B cell (primary cell): ENCODE measurements at regions not wholly inside any gene's neighbourhood (a gene's known extent, or its start where the extent isn't known, plus 50 kb on each side); places are given as distances from the start of the nearest gene placed in this dataset.

ENCODE experiments used
- ATAC-seq: fragments of 200-7000 bp; cut with Tn5 transposase; one replicate; pipeline ENCODE4 v1.10.0; 2021; ENCODE audit warnings: low read depth, mild to moderate bottlenecking, moderate number of reproducible peaks, moderate library complexity
- CTCF ChIA-PET: fragments of 350-600 bp; sonication (Branson Sonifier 250); formaldehyde crosslinking; loops from one replicate; lab custom pipeline; 2021; ENCODE audit warnings: antibody characterized with exemption, inconsistent platforms; lab: Charles Lee
- POLR2A ChIA-PET: fragments of 350-600 bp; sonication (Branson Sonifier 250); formaldehyde crosslinking; loops from one replicate; lab custom pipeline; 2021; ENCODE audit warnings: antibody characterized with exemption; lab: Charles Lee
- DNase-seq: peaks from one replicate; pipeline ENCODE4 v3.0.0; 2013
- H2AFZ ChIP-seq: 2 replicates; pipeline ENCODE4 v1.6.1; 2012; ENCODE audit warnings: mild to moderate bottlenecking, low read depth, low read length; ENCODE audit not compliant: insufficient read depth, poor library complexity, severe bottlenecking
- H3K27ac ChIP-seq, 2 donors: 1 replicate in 1 of 2; 2 replicates in 1 of 2; pipeline ENCODE4 v1.5.1; 2012 to 2013; ENCODE audit warnings: low read length in 2 of 2, mild to moderate bottlenecking in 2 of 2, moderate library complexity in 1 of 2
- H3K27me3 ChIP-seq, 4 experiments: fragments of 200-600 bp in 1 of 4; sonication (generic) in 1 of 4; replicated peaks in 1 of 4; 1 replicate in 2 of 4; 2 replicates in 2 of 4; pipeline versions ENCODE4 v1.6.1 to v1.7.0; 2013 to 2016; ENCODE audit warnings: low read length in 3 of 4, mild to moderate bottlenecking in 2 of 4, mixed read lengths in 1 of 4, moderate library complexity in 1 of 4; ENCODE audit not compliant: insufficient read depth in 4 of 4, control insufficient read depth in 3 of 4; ENCODE audit errors: control extremely low read depth in 1 of 4
- H3K36me3 ChIP-seq, 2 experiments: replicated peaks in 1 of 2; 1 replicate in 1 of 2; 2 replicates in 1 of 2; pipeline versions ENCODE4 v1.6.1 to v1.7.1; 2013; ENCODE audit warnings: low read length in 1 of 2; ENCODE audit not compliant: insufficient read depth in 2 of 2, control insufficient read depth in 1 of 2; ENCODE audit errors: control extremely low read depth in 1 of 2, extremely low read depth in 1 of 2
- H3K4me1 ChIP-seq, 2 donors: fragments of 200-600 bp in 1 of 2; sonication (generic) in 1 of 2; 1 replicate in 1 of 2; 2 replicates in 1 of 2; pipeline versions ENCODE4 v1.5.1 to v1.6.1; 2013 to 2017; ENCODE audit warnings: low read length in 2 of 2; ENCODE audit not compliant: control insufficient read depth in 2 of 2, insufficient read depth in 2 of 2
- H3K4me2 ChIP-seq: replicated peaks from 2 replicates; pipeline ENCODE3; 2012; ENCODE audit warnings: mild to moderate bottlenecking, low read depth, low read length; ENCODE audit not compliant: poor library complexity, severe bottlenecking
- H3K4me3 ChIP-seq, 5 experiments: fragments of 200-600 bp in 1 of 5; sonication (generic) in 1 of 5; 1 replicate in 3 of 5; 2 replicates in 2 of 5; pipeline versions ENCODE4 v1.5.1 to v1.7.0; 2011 to 2016; ENCODE audit warnings: low read length in 4 of 5, mild to moderate bottlenecking in 4 of 5, low read depth in 2 of 5, control low read depth in 1 of 5, moderate library complexity in 1 of 5; ENCODE audit not compliant: insufficient read depth in 1 of 5; ENCODE audit errors: control extremely low read depth in 1 of 5, extremely low read depth in 1 of 5
- H3K79me2 ChIP-seq: fragments of 200-600 bp; sonication (generic); one replicate; pipeline ENCODE4 v1.6.0; 2016; ENCODE audit warnings: low read length; ENCODE audit not compliant: control insufficient read depth, insufficient read depth
- H3K9ac ChIP-seq: fragments of 200-600 bp; sonication (generic); 2 replicates; pipeline ENCODE4 v1.6.1; 2017; ENCODE audit warnings: mild to moderate bottlenecking, low read length, moderate library complexity
- H3K9me3 ChIP-seq, 3 donors: one replicate each; pipeline versions ENCODE4 v1.6.1 to v1.7.1; 2013; ENCODE audit warnings: low read length in 2 of 3; ENCODE audit not compliant: control insufficient read depth in 2 of 3, insufficient read depth in 1 of 3; ENCODE audit errors: control extremely low read depth in 1 of 3
- H4K20me1 ChIP-seq: 2 replicates; pipeline ENCODE4 v1.6.0; 2012; ENCODE audit warnings: mild to moderate bottlenecking, low read length; ENCODE audit not compliant: insufficient read depth, control insufficient read depth, poor library complexity, severe bottlenecking
- H3K27ac Mint-ChIP-seq: one replicate; pipeline ENCODE4 v1.8.0; 2021; ENCODE audit warnings: mixed read lengths
- H3K27me3 Mint-ChIP-seq: one replicate; pipeline ENCODE4 v1.8.0; 2021; ENCODE audit warnings: mixed read lengths
- H3K4me1 Mint-ChIP-seq: one replicate; pipeline ENCODE4 v1.8.0; 2021; ENCODE audit warnings: mixed read lengths
- H3K4me3 Mint-ChIP-seq: one replicate; pipeline ENCODE4 v1.8.0; 2021; ENCODE audit warnings: mixed read lengths
- H3K9me3 Mint-ChIP-seq: one replicate; pipeline ENCODE4 v1.8.0; 2022; ENCODE audit warnings: mixed read lengths; ENCODE audit not compliant: insufficient read depth
- EZH2 ChIP-seq: IDR thresholded peaks from 2 replicates; pipeline ENCODE4 v1.6.1; 2012; ENCODE audit warnings: borderline replicate concordance, low read depth, mild to moderate bottlenecking, moderate library complexity, low read length; ENCODE audit not compliant: insufficient read depth, poor library complexity, severe bottlenecking
- WGBS: methylation state at CpG from one replicate; pipeline ENCODE4 v1.1.5; 2013; ENCODE audit warnings: missing lambda C conversion rate; ENCODE audit not compliant: insufficient coverage; 5-methylcytosine and 5-hydroxymethylcytosine counted together
- intact Hi-C: fragments of 100-400 bp; cut with micrococcal nuclease; formaldehyde crosslinking; loops from one replicate; pipeline ENCODE4 v1.10.0; 2022
- TF ChIP-seq, protein P1 (sequence below): fragments of 200-600 bp; IDR thresholded peaks from one replicate; pipeline ENCODE4 v1.8.0; 2022; ENCODE audit warnings: antibody characterized with exemption, mild to moderate bottlenecking

DNA sequence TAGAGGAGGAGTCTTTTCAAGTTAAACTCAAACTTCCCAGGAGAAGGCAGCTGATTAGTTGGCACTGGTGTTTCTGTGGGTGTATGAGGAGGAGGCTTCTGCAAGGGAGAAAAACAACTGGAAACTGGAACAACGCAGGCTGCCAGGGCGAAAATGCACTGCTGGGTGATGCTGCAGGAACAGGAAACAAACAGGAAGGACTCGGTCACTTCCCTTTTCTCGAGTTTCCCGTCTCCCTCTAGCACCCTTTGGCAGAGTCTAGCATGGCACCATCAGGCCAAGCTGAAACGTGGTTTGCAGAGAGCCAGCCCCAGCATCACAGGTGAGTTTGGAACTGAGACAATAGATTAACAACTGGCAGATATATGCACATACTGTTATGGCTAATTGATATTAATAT lies 77.5 kb upstream of the CAST start:
- H3K27me3 Mint-ChIP-seq, result peaks cover 41% of the 10 kb centered on the region
- no peak overlapping the region for H3K9ac ChIP-seq
- no peaks in the 10 kb centered on the region for H4K20me1 ChIP-seq
- intact Hi-C loops, result no loop called here
- H3K27ac ChIP-seq, result no peak overlapping the region
- no peaks in the 10 kb centered on the region for H3K9me3 Mint-ChIP-seq
- no peak for TF ChIP-seq EZH2
- TF ChIP-seq, protein P1, sequence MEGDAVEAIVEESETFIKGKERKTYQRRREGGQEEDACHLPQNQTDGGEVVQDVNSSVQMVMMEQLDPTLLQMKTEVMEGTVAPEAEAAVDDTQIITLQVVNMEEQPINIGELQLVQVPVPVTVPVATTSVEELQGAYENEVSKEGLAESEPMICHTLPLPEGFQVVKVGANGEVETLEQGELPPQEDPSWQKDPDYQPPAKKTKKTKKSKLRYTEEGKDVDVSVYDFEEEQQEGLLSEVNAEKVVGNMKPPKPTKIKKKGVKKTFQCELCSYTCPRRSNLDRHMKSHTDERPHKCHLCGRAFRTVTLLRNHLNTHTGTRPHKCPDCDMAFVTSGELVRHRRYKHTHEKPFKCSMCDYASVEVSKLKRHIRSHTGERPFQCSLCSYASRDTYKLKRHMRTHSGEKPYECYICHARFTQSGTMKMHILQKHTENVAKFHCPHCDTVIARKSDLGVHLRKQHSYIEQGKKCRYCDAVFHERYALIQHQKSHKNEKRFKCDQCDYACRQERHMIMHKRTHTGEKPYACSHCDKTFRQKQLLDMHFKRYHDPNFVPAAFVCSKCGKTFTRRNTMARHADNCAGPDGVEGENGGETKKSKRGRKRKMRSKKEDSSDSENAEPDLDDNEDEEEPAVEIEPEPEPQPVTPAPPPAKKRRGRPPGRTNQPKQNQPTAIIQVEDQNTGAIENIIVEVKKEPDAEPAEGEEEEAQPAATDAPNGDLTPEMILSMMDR, result no peak
- H3K36me3 ChIP-seq, result no peaks in the 10 kb centered on the region
- DNase-seq (no peak), ATAC-seq (no peak)
- H3K4me1 Mint-ChIP-seq, result peaks cover 7% of the 10 kb centered on the region
- ChIA-PET POLR2A (no interaction called here), CTCF (no interaction called here)
- peaks cover 0 to 6% (median 4%) of the 10 kb centered on the region in 4 experiments for H3K27me3 ChIP-seq
- WGBS, result 17% methylated on average over 6 of the region's 6 CpGs
- H3K4me3 ChIP-seq, result no peak overlapping the region
- H3K4me1 ChIP-seq, result peaks cover 0 to 5% of the 10 kb centered on the region in 2 donors
- no peak overlapping the region for H3K4me2 ChIP-seq
- no peak overlapping the region for H3K27ac Mint-ChIP-seq
- no peaks in the 10 kb centered on the region for H3K9me3 ChIP-seq
- H2AFZ ChIP-seq, result no peak overlapping the region
- H3K4me3 Mint-ChIP-seq, result no peak overlapping the region
- no peaks in the 10 kb centered on the region for H3K79me2 ChIP-seq

DNA sequence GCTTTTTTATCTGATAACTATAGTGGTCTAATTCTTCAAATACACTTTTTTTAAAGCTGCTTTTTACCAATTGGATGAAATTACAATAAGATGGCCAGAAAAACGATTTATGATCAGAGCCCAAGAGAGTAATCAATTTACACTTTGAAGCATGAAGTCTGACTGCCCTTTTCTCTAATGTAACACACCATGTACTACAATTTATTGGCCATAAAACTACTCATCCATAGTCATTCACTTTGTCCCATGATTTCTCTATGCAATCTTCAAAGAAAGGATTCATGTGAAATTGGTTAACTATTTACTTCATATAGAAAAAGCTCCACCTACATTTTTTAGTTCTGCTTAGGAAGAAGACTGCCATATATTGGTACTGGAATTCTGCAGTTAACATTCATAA lies 73.6 kb upstream of the CAST start:
- H3K27ac ChIP-seq, result no peak overlapping the region
- peaks cover 47% of the 10 kb centered on the region for H3K27me3 Mint-ChIP-seq
- intact Hi-C loops, result no loop called here
- ChIA-PET CTCF (interaction anchor here (1.2 to 2.9 kb wide), 2 partner anchors 13 to 15 kb away, joined by 4 to 16 read pairs; no protein-coding TSS in a partner anchor), POLR2A (no interaction called here)
- H3K4me2 ChIP-seq, result no peak overlapping the region
- no peaks in the 10 kb centered on the region for H4K20me1 ChIP-seq
- peaks cover 0 to 5% of the 10 kb centered on the region in 2 donors for H3K4me1 ChIP-seq
- H3K9ac ChIP-seq, result no peak overlapping the region
- TF ChIP-seq, protein P1, result no peak
- no peak for TF ChIP-seq EZH2
- no peaks in the 10 kb centered on the region for H3K36me3 ChIP-seq
- peaks cover 0 to 6% (median 5%) of the 10 kb centered on the region in 4 experiments for H3K27me3 ChIP-seq
- H3K4me3 ChIP-seq, result no peak overlapping the region
- ATAC-seq, result no peak
- no peaks in the 10 kb centered on the region for H3K79me2 ChIP-seq
- H2AFZ ChIP-seq, result no peak overlapping the region
- no CpG with 5 or more reads among the region's 1 CpG for WGBS
- H3K4me1 Mint-ChIP-seq, result peaks cover 7% of the 10 kb centered on the region
- no peak overlapping the region for H3K4me3 Mint-ChIP-seq
- DNase-seq, result no peak
- H3K27ac Mint-ChIP-seq, result no peak overlapping the region
- no peaks in the 10 kb centered on the region for H3K9me3 Mint-ChIP-seq
- H3K9me3 ChIP-seq, result no peaks in the 10 kb centered on the region
